Jurkat, Clone E6-1 (cell line): ENCODE measurements at regions not wholly inside any gene's neighbourhood (a gene's known extent, or its start where the extent isn't known, plus 50 kb on each side); places are given as distances from the start of the nearest gene placed in this dataset.

ENCODE experiments used
- DNase-seq: peaks from one replicate; pipeline ENCODE4 v3.0.0-alpha.2; 2011; ENCODE audit warnings: low read depth, low spot score
- H3K4me3 ChIP-seq: 2 replicates; pipeline ENCODE4 v1.5.1; 2011; ENCODE audit warnings: mild to moderate bottlenecking, low read length, control low read depth, moderate library complexity

DNA sequence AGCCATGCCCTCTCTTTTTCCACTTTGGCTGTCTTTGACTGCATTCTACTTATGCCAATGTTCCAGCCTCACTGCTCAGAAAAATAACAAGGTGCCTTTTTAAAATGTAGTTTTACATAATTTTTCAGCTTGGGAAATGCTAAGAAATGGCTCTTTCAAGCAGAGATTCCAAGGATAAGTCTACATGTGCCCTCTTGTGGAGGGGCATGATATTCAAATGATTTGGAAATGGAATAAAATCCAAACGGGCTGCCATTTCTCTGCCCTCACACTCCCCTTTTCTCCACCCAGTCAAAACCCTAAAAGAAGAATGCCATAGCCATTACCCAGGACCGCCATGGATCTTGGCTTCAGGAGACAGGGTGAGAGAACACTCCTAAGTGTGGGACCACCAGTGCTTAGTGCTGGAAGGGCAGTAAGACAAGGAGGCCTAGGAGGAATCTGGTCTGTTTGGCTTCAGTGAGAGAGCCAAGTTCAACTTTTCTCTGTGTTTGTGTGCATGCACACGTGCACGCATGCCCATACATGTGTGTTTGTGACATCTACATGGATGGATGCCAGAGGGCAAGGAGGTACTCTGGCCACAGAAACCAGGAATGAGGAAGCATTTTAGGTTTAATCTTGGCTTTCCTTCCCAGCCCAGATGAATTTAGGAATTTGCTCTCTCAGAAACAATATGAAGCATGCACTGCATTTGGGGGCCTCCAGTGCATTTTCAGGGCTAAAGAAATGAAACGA, 174.0 kb upstream of the SLC14A2 start:
- DNase-seq, result no peak
- H3K4me3 ChIP-seq, result no peak overlapping the region

- no peak for DNase-seq
- H3K4me3 ChIP-seq, result no peak overlapping the region
Measured at GRCh38 chr18:45444040-45444439, 171.2 kb upstream of the SLC14A2 start.

GRCh38 chr18:45447355-45448265, 167.7 kb upstream of the SLC14A2 start:
- H3K4me3 ChIP-seq, result no peak overlapping the region
- DNase-seq, result no peak

DNA sequence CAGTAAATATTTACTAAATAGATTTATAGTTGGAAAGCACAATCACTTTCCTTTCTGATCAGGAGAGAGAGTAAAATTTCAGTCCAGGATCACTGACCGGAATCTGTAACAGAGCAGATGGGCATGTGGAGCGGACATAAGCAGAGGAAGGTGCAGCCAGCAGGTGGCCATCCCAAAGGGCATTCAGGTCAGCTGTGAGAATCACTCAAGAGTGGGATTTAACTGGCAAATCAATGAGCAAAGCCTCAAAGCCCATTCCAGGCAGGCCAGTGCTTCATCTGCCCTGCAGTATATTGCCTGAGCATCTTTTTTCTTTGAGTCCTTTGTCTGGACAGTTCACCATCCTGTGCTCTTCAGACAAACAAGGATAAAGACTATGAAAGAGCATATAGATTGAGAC, 166.4 kb upstream of the SLC14A2 start:
- no peak for DNase-seq

DNA sequence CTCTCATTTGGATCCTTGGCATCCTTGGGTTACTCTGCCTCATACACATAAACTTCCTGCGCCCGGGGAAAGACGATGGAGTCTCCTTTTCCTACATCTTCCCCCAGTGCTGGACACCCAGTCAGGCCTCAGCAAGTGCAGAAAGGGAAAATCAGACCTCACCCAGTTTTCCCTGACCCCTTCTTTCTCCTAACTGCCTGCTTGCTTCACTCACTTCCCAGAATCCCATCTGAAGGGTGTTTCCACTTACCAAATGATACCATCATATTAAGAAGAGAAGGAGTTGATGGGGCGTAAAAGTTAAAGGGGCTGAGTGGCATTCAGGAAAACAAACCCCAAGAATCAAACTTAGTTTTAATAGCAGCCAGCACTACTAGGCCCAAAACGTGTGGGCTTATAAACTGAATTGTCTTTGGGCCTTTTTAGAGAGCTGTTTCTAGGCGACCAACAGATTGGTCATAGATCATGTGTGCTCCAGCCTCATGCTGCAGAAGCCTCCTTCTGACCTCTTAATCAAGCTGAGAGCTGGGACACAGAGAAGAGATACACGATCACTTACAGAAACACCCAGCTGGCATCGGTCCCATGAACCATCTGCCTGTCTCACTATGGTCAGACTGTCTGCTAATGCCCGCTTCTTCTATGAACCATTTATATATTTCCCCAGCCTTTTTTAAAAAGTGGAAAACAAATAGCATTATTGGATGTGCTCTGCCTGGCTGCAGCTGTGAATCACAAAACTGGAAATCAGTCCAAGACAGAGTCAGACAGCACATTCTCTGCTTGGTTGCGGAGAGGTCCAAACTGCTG, 165.7 kb upstream of the SLC14A2 start:
- H3K4me3 ChIP-seq, result no peak overlapping the region
- no peak for DNase-seq

More for the DNA sequence above, 166.4 kb upstream of the SLC14A2 start:
- no peak overlapping the region for H3K4me3 ChIP-seq

GRCh38 chr18:45456090-45457021, 158.9 kb upstream of the SLC14A2 start:
- no peak overlapping the region for H3K4me3 ChIP-seq
- DNase-seq, result no peak

DNA sequence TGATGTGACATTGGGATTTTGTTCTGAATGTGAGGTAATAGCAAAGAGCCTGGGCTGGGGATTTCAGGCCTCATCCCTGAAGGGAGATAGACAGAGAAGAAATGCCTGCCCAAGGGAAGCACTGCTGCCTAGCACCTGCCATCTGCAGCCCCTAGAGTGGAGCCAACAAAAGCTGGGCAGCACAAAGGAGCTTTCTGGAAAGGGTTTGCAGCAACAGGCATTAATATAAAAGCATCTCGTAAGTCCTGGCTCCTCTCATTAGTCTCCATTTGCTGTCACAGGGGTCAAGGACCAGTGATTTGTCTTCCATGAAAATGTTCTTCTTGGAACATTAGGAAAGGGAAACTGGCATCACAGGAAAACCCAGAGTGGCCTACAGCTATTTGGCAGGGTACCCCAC, 157.2 kb upstream of the SLC14A2 start:
- no peak overlapping the region for H3K4me3 ChIP-seq
- no peak for DNase-seq

DNA sequence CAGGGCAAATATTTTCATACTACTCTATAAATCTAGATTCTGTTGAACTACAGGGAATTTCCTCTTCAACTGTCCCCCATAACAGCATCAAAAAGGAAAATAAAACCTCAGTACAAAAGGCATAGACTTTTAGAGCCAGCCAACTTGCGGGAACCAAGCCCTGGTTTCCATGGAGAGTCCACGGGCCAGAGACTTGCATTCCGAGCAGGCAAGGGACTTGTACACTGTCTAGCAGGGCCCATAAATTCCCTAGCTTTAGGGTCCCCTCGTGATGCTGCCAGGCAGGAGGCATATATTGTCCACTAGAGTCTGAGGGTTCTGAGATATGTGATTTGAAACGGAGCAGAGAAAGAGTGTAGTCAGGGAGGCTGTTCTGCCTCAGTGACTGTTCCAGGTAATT, 153.1 kb upstream of the SLC14A2 start:
- no peak overlapping the region for H3K4me3 ChIP-seq
- DNase-seq, result no peak

GRCh38 chr18:45463451-45463850, 151.8 kb upstream of the SLC14A2 start:
- no peak for DNase-seq
- no peak overlapping the region for H3K4me3 ChIP-seq

DNA sequence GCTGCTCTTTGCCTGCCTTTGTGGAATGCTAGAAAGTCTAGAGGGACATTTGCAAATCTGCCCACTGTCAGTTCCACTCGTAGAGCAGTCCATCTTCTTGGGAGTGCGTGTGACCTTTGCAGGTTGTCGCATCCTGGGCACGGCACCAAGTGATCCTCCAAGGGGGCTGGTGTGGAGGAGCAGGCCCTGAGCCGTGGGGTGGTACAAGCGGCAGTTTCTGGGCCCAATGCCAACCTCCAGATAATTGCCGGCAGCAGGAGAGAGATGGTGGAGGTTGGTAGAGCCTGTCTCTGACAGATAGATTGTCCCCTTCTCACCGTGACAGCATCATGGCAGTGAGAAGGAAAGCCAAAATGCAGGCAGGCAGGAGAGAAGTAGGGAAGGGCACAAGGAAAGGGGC, 150.7 kb upstream of the SLC14A2 start:
- no peak for DNase-seq
- H3K4me3 ChIP-seq, result no peak overlapping the region

DNA sequence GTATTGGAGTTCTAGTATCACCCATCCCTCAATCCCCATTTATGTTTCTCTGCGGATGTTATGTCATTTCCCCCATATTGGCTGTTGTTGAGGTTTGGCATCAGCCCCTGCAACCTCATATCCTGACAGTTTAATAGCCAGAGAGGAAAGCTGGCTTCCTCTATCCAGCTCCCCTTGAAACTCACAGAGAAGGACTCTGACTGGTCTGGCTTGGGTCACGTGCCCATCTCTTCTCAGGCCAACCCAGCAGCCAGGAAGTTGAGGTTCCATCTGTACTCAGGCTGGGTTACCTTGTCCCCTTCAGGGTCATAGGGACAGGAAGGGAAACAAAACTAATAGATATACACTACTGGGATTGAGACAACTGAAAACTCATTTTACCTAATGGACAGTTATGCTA, 148.0 kb upstream of the SLC14A2 start:
- DNase-seq, result peak; percentile 18
- H3K4me3 ChIP-seq, result no peak overlapping the region

GRCh38 chr18:45467945-45468344, 147.3 kb upstream of the SLC14A2 start:
- DNase-seq, result no peak
- no peak overlapping the region for H3K4me3 ChIP-seq

- H3K4me3 ChIP-seq, result no peak overlapping the region
- DNase-seq, result no peak
Measured at GRCh38 chr18:45478889-45479288, 136.4 kb upstream of the SLC14A2 start.

DNA sequence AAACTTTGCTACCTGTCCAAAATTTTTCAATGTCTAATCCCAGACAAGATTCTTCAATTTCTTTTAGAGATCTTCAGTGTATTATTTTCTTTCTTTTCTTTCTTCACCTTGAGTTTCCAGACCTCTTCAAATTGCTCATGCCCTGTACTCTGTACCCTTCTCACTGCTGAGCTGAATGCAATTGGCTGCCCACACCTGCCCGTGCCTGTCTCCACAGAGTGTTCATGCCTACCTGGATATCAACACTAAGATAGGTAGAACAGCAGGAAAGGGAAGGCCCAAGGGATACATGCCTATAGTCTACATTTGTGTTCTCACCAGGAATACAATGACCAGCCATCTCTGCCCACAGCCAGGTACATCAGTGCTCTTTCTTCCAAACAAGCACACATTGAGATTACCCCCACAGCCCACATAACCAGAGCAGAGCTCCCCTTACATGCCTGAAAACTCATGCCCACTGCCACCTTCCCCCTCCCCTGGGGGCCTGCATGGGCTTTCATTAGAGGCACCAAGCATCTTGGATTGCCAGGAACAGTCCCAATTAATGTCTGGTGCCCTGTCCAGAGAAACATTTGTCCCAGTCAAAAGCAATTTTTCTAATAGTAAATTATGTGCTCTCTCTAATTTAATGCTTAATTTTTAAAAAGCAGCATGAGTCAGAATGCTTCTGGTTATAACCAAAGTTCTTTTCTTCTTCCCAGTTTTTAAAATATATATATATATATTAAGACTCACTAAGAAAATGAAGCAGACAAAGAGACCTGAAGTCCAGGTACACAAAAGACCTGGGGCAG, 134.9 kb upstream of the SLC14A2 start:
- DNase-seq, result no peak
- H3K4me3 ChIP-seq, result no peak overlapping the region

- no peak for DNase-seq
Measured at GRCh38 chr18:45481821-45482220, 133.5 kb upstream of the SLC14A2 start.

GRCh38 chr18:45482286-45482685, 133.0 kb upstream of the SLC14A2 start:
- no peak for DNase-seq
- H3K4me3 ChIP-seq, result no peak overlapping the region

More at GRCh38 chr18:45481821-45482220, 133.5 kb upstream of the SLC14A2 start:
- no peak overlapping the region for H3K4me3 ChIP-seq

GRCh38 chr18:45487581-45487980, 127.7 kb upstream of the SLC14A2 start:
- H3K4me3 ChIP-seq, result no peak overlapping the region
- DNase-seq, result no peak

DNA sequence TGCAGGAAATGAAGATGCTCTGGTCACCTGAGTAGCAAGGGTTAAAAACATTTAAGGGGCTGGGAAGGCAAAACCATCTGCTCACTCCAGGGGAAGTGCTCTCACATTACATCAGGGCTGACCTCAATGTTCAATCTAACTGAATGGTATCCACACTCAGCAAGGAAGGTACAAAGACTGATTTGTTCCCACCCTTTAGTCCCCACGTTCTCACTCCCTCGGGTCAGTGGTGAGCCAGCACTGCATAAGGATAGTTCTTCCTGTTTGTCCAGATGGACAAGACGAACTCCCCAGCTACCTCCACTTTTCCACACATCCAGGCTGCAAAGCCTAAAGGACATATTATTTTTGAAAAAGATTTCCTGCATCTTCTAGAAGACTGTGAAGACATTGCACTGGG, 126.6 kb upstream of the SLC14A2 start:
- no peak for DNase-seq

More for the DNA sequence above, 126.6 kb upstream of the SLC14A2 start:
- no peak overlapping the region for H3K4me3 ChIP-seq
